ENCODE measurements at regions not wholly inside any gene's neighbourhood (a gene's known extent, or its start where the extent isn't known, plus 50 kb on each side); places are given as distances from the start of the nearest gene placed in this dataset.

- no peak for DNase-seq (ENCODE audit: low read depth in 2 of 2)
These were observed 204.0 kb downstream of the BRD1 start for GRCh38 chr22:49623715-49624114.

GRCh38 chr22:49623176-49623575 lies 204.5 kb downstream of the BRD1 start:
- no peak for DNase-seq (ENCODE audit: low read depth in 2 of 2)

- no peak for DNase-seq (ENCODE audit: low read depth in 2 of 2)
These were observed 205.2 kb downstream of the BRD1 start for GRCh38 chr22:49622241-49623105.

GRCh38 chr22:49621601-49622210 lies 206.0 kb downstream of the BRD1 start:
- DNase-seq (ENCODE audit: low read depth in 2 of 2): no peak

- no peak for DNase-seq (ENCODE audit: low read depth in 2 of 2)
These were observed 207.0 kb downstream of the BRD1 start for GRCh38 chr22:49620666-49621065.

GRCh38 chr22:49620003-49620556 lies 207.6 kb downstream of the BRD1 start:
- DNase-seq (ENCODE audit: low read depth in 2 of 2): no peak

- no peak for DNase-seq (ENCODE audit: low read depth in 2 of 2)
These were observed 208.4 kb downstream of the BRD1 start for GRCh38 chr22:49619301-49619700.

GRCh38 chr22:49618677-49618953 lies 209.1 kb downstream of the BRD1 start:
- no peak for DNase-seq (ENCODE audit: low read depth in 2 of 2)

GRCh38 chr22:49617866-49618676 lies 209.6 kb downstream of the BRD1 start:
- no peak for DNase-seq (ENCODE audit: low read depth in 2 of 2)

GRCh38 chr22:49617264-49617663 lies 210.4 kb downstream of the BRD1 start:
- DNase-seq (ENCODE audit: low read depth in 2 of 2): no peak

- no peak for DNase-seq (ENCODE audit: low read depth in 2 of 2)
These were observed 211.1 kb downstream of the BRD1 start for GRCh38 chr22:49616356-49617231.

GRCh38 chr22:49614966-49615965 lies 212.4 kb downstream of the BRD1 start:
- no peak for DNase-seq (ENCODE audit: low read depth in 2 of 2)

GRCh38 chr22:49613511-49614270 lies 214.0 kb downstream of the BRD1 start:
- DNase-seq (ENCODE audit: low read depth in 2 of 2): no peak

- DNase-seq (ENCODE audit: low read depth in 2 of 2): no peak
These were observed 214.6 kb downstream of the BRD1 start for GRCh38 chr22:49613108-49613507.

- no peak for DNase-seq (ENCODE audit: low read depth in 2 of 2)
These were observed 218.3 kb downstream of the BRD1 start for GRCh38 chr22:49609207-49609876.

- no peak for DNase-seq (ENCODE audit: low read depth in 2 of 2)
These were observed 219.0 kb downstream of the BRD1 start for GRCh38 chr22:49608660-49609059.

GRCh38 chr22:49608228-49608627 lies 219.4 kb downstream of the BRD1 start:
- DNase-seq (ENCODE audit: low read depth in 2 of 2): no peak

GRCh38 chr22:49607821-49608220 lies 219.9 kb downstream of the BRD1 start:
- no peak for DNase-seq (ENCODE audit: low read depth in 2 of 2)
